ENCODE measurements at regions not wholly inside any gene's neighbourhood (a gene's known extent, or its start where the extent isn't known, plus 50 kb on each side); places are given as distances from the start of the nearest gene placed in this dataset.

GRCh38 chr21:38646213-38646837, 148.0 kb upstream of the ERG start:
- DNase-seq (ENCODE audit: low spot score), result no peak
- no peak for ATAC-seq
- intact Hi-C loops (cut with DNase I), result no loop called here

GRCh38 chr21:38649120-38649519, 150.8 kb upstream of the ERG start:
- ATAC-seq, result no peak
- DNase-seq (ENCODE audit: low spot score), result no peak
- intact Hi-C loops (cut with DNase I), result no loop called here

GRCh38 chr21:38651570-38651969, 153.3 kb upstream of the ERG start:
- ATAC-seq, result no peak
- intact Hi-C loops (cut with DNase I), result no loop called here
- DNase-seq (ENCODE audit: low spot score), result no peak

- no peak for ATAC-seq
- intact Hi-C loops (cut with DNase I), result no loop called here
- DNase-seq (ENCODE audit: low spot score), result no peak
Measured at GRCh38 chr21:38652396-38652795, 153.3 kb upstream of the ETS2 start.

GRCh38 chr21:38654580-38654979, 151.1 kb upstream of the ETS2 start:
- DNase-seq (ENCODE audit: low spot score), result no peak
- ATAC-seq, result no peak
- intact Hi-C loops (cut with DNase I), result no loop called here

- intact Hi-C loops (cut with DNase I), result no loop called here
- no peak for DNase-seq (ENCODE audit: low spot score)
Measured at GRCh38 chr21:38658511-38658910, 147.2 kb upstream of the ETS2 start.

GRCh38 chr21:38659936-38660332, 145.8 kb upstream of the ETS2 start:
- ATAC-seq (no peak), DNase-seq (ENCODE audit: low spot score) (no peak)
- intact Hi-C loops (cut with DNase I), result no loop called here

More at GRCh38 chr21:38658511-38658910, 147.2 kb upstream of the ETS2 start:
- ATAC-seq, result no peak

GRCh38 chr21:38660333-38661196, 145.2 kb upstream of the ETS2 start:
- intact Hi-C loops (cut with DNase I), result no loop called here
- no peak for DNase-seq (ENCODE audit: low spot score)
- ATAC-seq, result no peak

GRCh38 chr21:38661197-38661871, 144.4 kb upstream of the ETS2 start:
- ATAC-seq (peak; percentile 45), DNase-seq (ENCODE audit: low spot score) (no peak)
- intact Hi-C loops (cut with DNase I), result no loop called here

- intact Hi-C loops (cut with DNase I), result no loop called here
- DNase-seq (ENCODE audit: low spot score) (no peak), ATAC-seq (no peak)
Measured at GRCh38 chr21:38661889-38662568, 143.7 kb upstream of the ETS2 start.

GRCh38 chr21:38663282-38663681, 142.4 kb upstream of the ETS2 start:
- no peak for DNase-seq (ENCODE audit: low spot score)
- no peak for ATAC-seq
- intact Hi-C loops (cut with DNase I), result no loop called here

- ATAC-seq (no peak), DNase-seq (ENCODE audit: low spot score) (no peak)
- intact Hi-C loops (cut with DNase I), result no loop called here
Measured at GRCh38 chr21:38664315-38664714, 141.4 kb upstream of the ETS2 start.

GRCh38 chr21:38664841-38665240, 140.9 kb upstream of the ETS2 start:
- intact Hi-C loops (cut with DNase I), result loop anchor here (5.0 kb wide), 1 partner anchor 723 kb away; no protein-coding TSS in a partner anchor
- ATAC-seq, result no peak
- DNase-seq (ENCODE audit: low spot score), result no peak

- ATAC-seq, result no peak
- DNase-seq (ENCODE audit: low spot score), result no peak
- intact Hi-C loops (cut with DNase I), result loop anchor here (5.0 kb wide), 1 partner anchor 725 kb away; no protein-coding TSS in a partner anchor
Measured at GRCh38 chr21:38667291-38667870, 138.3 kb upstream of the ETS2 start.

- intact Hi-C loops (cut with DNase I), result loop anchor here (5.0 kb wide), 1 partner anchor 726 kb away; no protein-coding TSS in a partner anchor
- ATAC-seq (no peak), DNase-seq (ENCODE audit: low spot score) (no peak)
Measured at GRCh38 chr21:38668067-38668466, 137.7 kb upstream of the ETS2 start.

- intact Hi-C loops (cut with DNase I), result loop anchor here (5.0 kb wide), 1 partner anchor 726 kb away; no protein-coding TSS in a partner anchor
- ATAC-seq (no peak), DNase-seq (ENCODE audit: low spot score) (no peak)
Measured at GRCh38 chr21:38668541-38668940, 137.2 kb upstream of the ETS2 start.

GRCh38 chr21:38669186-38669585, 136.5 kb upstream of the ETS2 start:
- ATAC-seq, result no peak
- intact Hi-C loops (cut with DNase I), result loop anchor here (5.0 kb wide), 1 partner anchor 727 kb away; no protein-coding TSS in a partner anchor

GRCh38 chr21:38670861-38671260, 134.9 kb upstream of the ETS2 start:
- intact Hi-C loops (cut with DNase I), result no loop called here
- DNase-seq (ENCODE audit: low spot score) (no peak), ATAC-seq (no peak)

More at GRCh38 chr21:38669186-38669585, 136.5 kb upstream of the ETS2 start:
- no peak for DNase-seq (ENCODE audit: low spot score)

- intact Hi-C loops (cut with DNase I), result no loop called here
- DNase-seq (ENCODE audit: low spot score) (no peak), ATAC-seq (no peak)
Measured at GRCh38 chr21:38671773-38672172, 134.0 kb upstream of the ETS2 start.

All from sciatic nerve (tissue), 2 donors.